GM10266 (cell line): ENCODE measurements at regions not wholly inside any gene's neighbourhood (a gene's known extent, or its start where the extent isn't known, plus 50 kb on each side); places are given as distances from the start of the nearest gene placed in this dataset.

ENCODE experiments used
- DNase-seq: peaks from one replicate; pipeline ENCODE4 v3.0.0; 2012; ENCODE audit errors: extremely low spot score
- CTCF ChIP-seq: IDR thresholded peaks from 2 replicates; pipeline ENCODE4 v1.5.1; 2012; ENCODE audit warnings: mild to moderate bottlenecking, low read depth; ENCODE audit not compliant: control insufficient read depth, insufficient read depth; ENCODE audit errors: missing control alignments

- no peak for DNase-seq
- no peak for TF ChIP-seq CTCF
Measured at GRCh38 chr15:46117071-46117470, 482.2 kb downstream of the SQOR start.

GRCh38 chr15:46120713-46121112, 485.9 kb downstream of the SQOR start:
- no peak for TF ChIP-seq CTCF
- no peak for DNase-seq

DNA sequence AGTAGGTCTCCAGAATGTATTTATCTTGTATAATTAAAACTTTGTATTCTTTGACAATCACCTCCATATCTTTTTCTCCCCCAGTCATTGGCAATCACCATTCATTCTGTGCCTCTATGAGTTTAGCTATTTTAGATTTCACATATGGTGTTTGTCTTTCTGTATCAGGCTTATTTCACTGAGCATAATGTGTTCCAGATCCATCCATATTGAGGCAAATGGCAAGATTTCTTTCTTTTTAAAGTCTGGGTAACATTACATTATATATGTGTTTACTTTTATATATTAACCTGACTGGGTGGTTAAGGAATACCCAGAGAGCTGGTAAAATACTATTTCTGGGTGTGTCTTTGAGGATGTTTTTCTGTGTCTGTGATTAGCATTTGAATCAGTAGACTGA, 486.6 kb downstream of the SQOR start:
- no peak for TF ChIP-seq CTCF
- no peak for DNase-seq

DNA sequence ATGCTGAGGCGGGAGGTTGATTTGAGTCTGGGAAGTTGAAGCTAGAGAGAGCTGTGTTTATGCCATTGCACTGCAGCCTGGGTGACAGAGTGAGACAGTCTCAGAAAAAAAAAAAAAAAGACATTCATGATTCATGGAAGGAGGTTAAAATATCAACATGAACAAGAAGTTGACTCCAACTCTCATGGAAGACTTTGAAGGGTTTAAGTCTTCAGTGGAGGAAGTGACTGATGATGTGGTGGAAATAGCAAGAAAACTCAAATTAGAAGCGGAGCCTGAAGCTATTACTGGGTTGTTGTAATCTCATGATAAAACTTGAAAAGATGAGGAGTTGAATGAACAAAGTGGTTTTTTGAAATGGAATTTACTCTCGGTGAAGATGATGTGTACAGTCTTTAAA, 491.8 kb downstream of the SQOR start:
- DNase-seq: no peak
- no peak for TF ChIP-seq CTCF

GRCh38 chr15:46127361-46127874, 492.6 kb downstream of the SQOR start:
- DNase-seq: no peak
- no peak for TF ChIP-seq CTCF

DNA sequence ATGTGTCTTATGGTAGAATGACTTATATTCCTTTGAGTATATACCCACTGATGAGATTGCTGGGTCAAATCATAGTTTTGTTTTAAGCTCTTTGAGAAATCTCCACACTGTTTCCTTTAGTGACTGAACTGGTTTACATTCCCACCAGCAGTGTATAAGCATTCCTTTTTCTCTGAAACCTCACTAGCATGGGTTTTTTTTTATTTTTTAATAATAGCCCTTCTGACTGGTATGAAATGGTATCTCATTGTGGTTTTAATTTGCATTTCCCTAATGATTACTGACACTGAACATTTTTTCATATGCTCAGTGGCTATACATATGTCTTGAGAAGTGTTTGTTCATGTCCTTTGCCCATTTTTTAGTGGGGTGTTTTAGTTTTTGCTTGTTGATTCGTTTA, 494.3 kb downstream of the SQOR start:
- no peak for DNase-seq
- no peak for TF ChIP-seq CTCF

GRCh38 chr15:46131876-46132275, 497.0 kb downstream of the SQOR start:
- DNase-seq: no peak
- no peak for TF ChIP-seq CTCF

DNA sequence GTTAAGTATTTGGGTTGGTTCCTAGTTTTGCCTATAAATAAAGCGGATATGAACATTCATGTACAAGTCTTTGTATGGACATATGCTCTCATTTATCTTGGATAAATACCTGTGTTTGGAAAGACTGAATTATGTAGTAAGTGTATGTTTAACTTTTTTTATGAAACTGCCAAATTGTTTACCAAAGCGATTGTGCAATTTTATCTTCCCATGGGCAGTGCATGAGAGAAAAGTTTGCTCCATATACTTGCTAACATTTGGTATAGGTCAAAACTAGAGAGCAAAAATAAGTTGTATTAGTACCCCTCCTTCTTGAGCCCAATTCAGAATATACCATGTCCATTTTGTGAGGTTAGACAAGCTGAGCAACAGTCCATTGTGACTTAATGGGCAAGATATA, 502.6 kb downstream of the SQOR start:
- no peak for TF ChIP-seq CTCF

More for the DNA sequence above, 502.6 kb downstream of the SQOR start:
- DNase-seq: no peak
